Mesenchymal stem cell (in vitro differentiated cells and primary cell): ENCODE measurements at regions not wholly inside any gene's neighbourhood (a gene's known extent, or its start where the extent isn't known, plus 50 kb on each side); places are given as distances from the start of the nearest gene placed in this dataset.

ENCODE experiments used
- DNase-seq: peaks from one replicate; pipeline ENCODE4 v3.0.0-alpha.2; 2013
- H2AFZ ChIP-seq: one replicate; pipeline ENCODE4 v1.6.1; 2013; ENCODE audit warnings: low read depth, mild to moderate bottlenecking, control low read depth, inconsistent platforms, low read length, moderate library complexity
- H2AK5ac ChIP-seq: 2 replicates; pipeline ENCODE4 v1.6.1; 2013; ENCODE audit warnings: low read length, moderate library complexity, mild to moderate bottlenecking, inconsistent platforms; ENCODE audit not compliant: severe bottlenecking
- H2BK120ac ChIP-seq: one replicate; pipeline ENCODE4 v1.6.1; 2013; ENCODE audit warnings: low read depth, mild to moderate bottlenecking, inconsistent platforms, low read length, moderate library complexity
- H2BK12ac ChIP-seq, 2 experiments: one replicate each; pipeline ENCODE4 v1.6.1; 2013; ENCODE audit warnings: inconsistent platforms in 2 of 2, low read length in 2 of 2, mild to moderate bottlenecking in 2 of 2, moderate library complexity in 2 of 2, control low read depth in 1 of 2
- H2BK15ac ChIP-seq: one replicate; pipeline ENCODE4 v1.6.1; 2013; ENCODE audit warnings: mild to moderate bottlenecking, low read depth, inconsistent platforms; ENCODE audit not compliant: poor library complexity, severe bottlenecking
- H2BK5ac ChIP-seq: 2 replicates; pipeline ENCODE4 v1.6.1; 2013; ENCODE audit warnings: low read depth, mild to moderate bottlenecking, low read length, control low read depth, inconsistent platforms; ENCODE audit not compliant: poor library complexity, severe bottlenecking
- H3K14ac ChIP-seq, 2 experiments: one replicate each; pipeline ENCODE4 v1.6.1; 2013; ENCODE audit warnings: inconsistent platforms in 2 of 2, low read length in 2 of 2, control low read depth in 1 of 2, mild to moderate bottlenecking in 1 of 2, moderate library complexity in 1 of 2
- H3K18ac ChIP-seq, 2 experiments: one replicate each; pipeline ENCODE4 v1.6.1; 2013; ENCODE audit warnings: inconsistent platforms in 2 of 2, low read length in 2 of 2, control low read depth in 1 of 2, low read depth in 1 of 2, mild to moderate bottlenecking in 1 of 2
- H3K23ac ChIP-seq, 2 experiments: one replicate each; pipeline ENCODE4 v1.6.1; 2013; ENCODE audit warnings: inconsistent platforms in 2 of 2, low read length in 2 of 2, mild to moderate bottlenecking in 2 of 2, moderate library complexity in 2 of 2, control low read depth in 1 of 2
- H3K27ac ChIP-seq: 2 replicates; pipeline ENCODE4 v1.5.1; 2013; ENCODE audit warnings: mild to moderate bottlenecking, moderate library complexity, low read length, control low read depth, inconsistent platforms; ENCODE audit not compliant: poor library complexity, severe bottlenecking
- H3K27me3 ChIP-seq, 2 experiments: 2 replicates each; pipeline versions ENCODE4 v1.6.1 to v1.7.0; 2013; ENCODE audit warnings: low read length in 2 of 2, mild to moderate bottlenecking in 2 of 2, moderate library complexity in 2 of 2, control low read depth in 1 of 2, inconsistent platforms in 1 of 2; ENCODE audit not compliant: control insufficient read depth in 1 of 2, insufficient read depth in 1 of 2
- H3K36me3 ChIP-seq, 2 experiments: 2 replicates each; pipeline versions ENCODE4 v1.6.1 to v1.7.0; 2013; ENCODE audit warnings: low read length in 2 of 2, control low read depth in 1 of 2, inconsistent platforms in 1 of 2, low read depth in 1 of 2, mild to moderate bottlenecking in 1 of 2; ENCODE audit not compliant: insufficient read depth in 2 of 2, control insufficient read depth in 1 of 2
- H3K4ac ChIP-seq, 2 experiments: one replicate each; pipeline ENCODE4 v1.6.1; 2013; ENCODE audit warnings: inconsistent platforms in 2 of 2, low read length in 2 of 2, mild to moderate bottlenecking in 2 of 2, moderate library complexity in 2 of 2, control low read depth in 1 of 2, low read depth in 1 of 2
- H3K4me1 ChIP-seq: 2 replicates; pipeline ENCODE4 v1.6.1; 2013; ENCODE audit warnings: low read depth, low read length, control low read depth; ENCODE audit not compliant: control insufficient read depth, insufficient read depth
- H3K4me2 ChIP-seq: 2 replicates; pipeline ENCODE4 v1.6.1; 2013; ENCODE audit warnings: low read length, mild to moderate bottlenecking, inconsistent platforms; ENCODE audit not compliant: poor library complexity, severe bottlenecking
- H3K4me3 ChIP-seq, 2 experiments: 2 replicates each; pipeline versions ENCODE4 v1.5.1 to v1.7.0; 2013; ENCODE audit warnings: low read length in 2 of 2, mild to moderate bottlenecking in 2 of 2, control low read depth in 1 of 2, low read depth in 1 of 2; ENCODE audit not compliant: insufficient read depth in 1 of 2
- H3K79me1 ChIP-seq: replicated peaks from 2 replicates; pipeline ENCODE4 v1.6.1; 2013; ENCODE audit warnings: mild to moderate bottlenecking, control low read depth, low read length, inconsistent platforms; ENCODE audit not compliant: poor library complexity, severe bottlenecking
- H3K9ac ChIP-seq: 2 replicates; pipeline ENCODE4 v1.7.0; 2013; ENCODE audit warnings: mild to moderate bottlenecking, low read length, moderate library complexity
- H3K9me3 ChIP-seq: 2 replicates; pipeline ENCODE4 v1.7.0; 2013; ENCODE audit warnings: mild to moderate bottlenecking, low read length; ENCODE audit not compliant: control insufficient read depth
- H4K8ac ChIP-seq: one replicate; pipeline ENCODE4 v1.6.1; 2013; ENCODE audit warnings: inconsistent platforms, mild to moderate bottlenecking, low read length, moderate library complexity
- H4K91ac ChIP-seq: one replicate; pipeline ENCODE4 v1.6.1; 2013; ENCODE audit warnings: mild to moderate bottlenecking, low read length, inconsistent platforms
- WGBS: methylation state at CpG from one replicate; pipeline ENCODE4 v1.1.7; 2013; ENCODE audit warnings: mixed read lengths; 5-methylcytosine and 5-hydroxymethylcytosine counted together

DNA sequence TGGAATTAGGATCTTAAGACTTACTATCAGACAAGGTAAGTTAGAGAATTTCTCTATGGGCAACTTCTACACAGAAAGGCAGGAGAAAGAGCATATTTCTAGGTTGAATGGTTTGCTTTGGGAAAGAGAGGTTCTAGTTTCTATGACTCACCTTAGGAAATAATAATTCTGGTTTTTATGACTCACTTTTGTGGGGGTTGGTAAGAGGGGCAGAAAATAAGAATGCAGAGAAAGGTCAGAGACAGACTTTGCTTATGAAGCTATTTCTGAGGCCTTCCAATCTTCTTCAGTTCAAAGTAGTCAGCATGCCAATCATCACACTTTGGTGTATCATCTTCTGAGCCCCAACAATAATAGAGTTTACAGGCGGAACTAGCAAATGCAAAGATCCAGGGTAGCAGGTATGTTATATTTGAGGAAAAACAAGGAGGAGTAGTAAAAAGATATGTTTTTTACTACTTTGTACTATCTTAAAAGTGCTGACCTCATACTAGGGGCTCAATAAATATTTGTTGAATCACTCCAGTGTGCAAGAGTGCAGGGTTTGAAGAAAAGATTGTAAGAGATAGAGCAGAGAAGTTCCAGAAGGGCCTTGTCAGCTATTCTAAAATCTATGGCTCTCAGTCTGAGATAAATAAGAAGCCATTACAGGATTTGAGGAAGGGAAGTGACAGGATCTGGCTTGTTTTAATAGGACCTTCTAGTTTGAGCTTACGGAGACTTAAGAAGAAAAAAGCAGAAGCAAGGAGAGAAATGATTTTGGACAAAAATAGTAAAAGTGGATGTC, 56.7 kb upstream of the LRFN5 start:
- Histone ChIP-seq H3K9ac (peak overlapping the region; percentile 41), H3K27ac (peak overlapping the region; percentile 75), H3K4me1 (peaks cover 3% of the 10 kb centered on the region), H2AFZ (no peak overlapping the region), H2BK5ac (no peak overlapping the region), H4K91ac (no peak overlapping the region), H2AK5ac (no peak overlapping the region), H3K18ac (peak overlapping the region in 1 of 2 experiments; percentile 52), H3K9me3 (no peaks in the 10 kb centered on the region), H3K4ac (peak overlapping the region in 1 of 2 experiments; percentile 87), H3K14ac (no peak overlapping the region), H3K27me3 (no peaks in the 10 kb centered on the region), H3K23ac (no peak overlapping the region), H3K4me3 (no peak overlapping the region), H3K79me1 (no peaks in the 10 kb centered on the region), H2BK15ac (no peak overlapping the region), H3K4me2 (no peak overlapping the region), H2BK120ac (no peak overlapping the region), H4K8ac (no peak overlapping the region), H3K36me3 (no peaks in the 10 kb centered on the region), H2BK12ac (no peak overlapping the region)
- 36% methylated on average over 2 of the region's 2 CpGs for WGBS
- DNase-seq = peak; percentile 83

DNA sequence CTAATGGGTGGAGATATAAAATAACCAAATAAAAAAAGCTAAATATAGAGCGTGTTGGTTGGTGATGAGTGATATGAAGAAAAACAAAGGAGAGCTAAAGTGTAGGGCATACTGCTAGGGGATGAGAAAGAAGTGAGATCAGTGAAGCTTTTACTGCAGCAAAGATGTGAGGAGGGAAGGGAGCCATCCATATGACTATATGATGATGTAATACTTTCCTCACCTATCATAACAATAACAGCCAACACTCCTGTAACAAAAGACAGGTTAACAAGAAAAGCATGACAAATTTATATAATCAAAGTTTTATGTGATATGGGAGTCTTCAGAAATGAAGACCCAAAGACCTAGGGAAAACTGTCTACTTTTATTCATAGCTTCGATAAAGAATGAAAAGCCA, 57.4 kb upstream of the LRFN5 start:
- Histone ChIP-seq H2BK15ac (no peak overlapping the region), H3K79me1 (no peaks in the 10 kb centered on the region), H2AFZ (no peak overlapping the region), H3K36me3 (no peaks in the 10 kb centered on the region), H3K4ac (no peak overlapping the region), H3K4me2 (no peak overlapping the region), H3K14ac (no peak overlapping the region), H2BK12ac (peak overlapping the region in 1 of 2 experiments; percentile 52), H3K9ac (no peak overlapping the region), H2BK5ac (no peak overlapping the region), H2BK120ac (no peak overlapping the region), H4K91ac (no peak overlapping the region), H3K9me3 (no peaks in the 10 kb centered on the region), H4K8ac (no peak overlapping the region), H3K27me3 (no peaks in the 10 kb centered on the region), H2AK5ac (no peak overlapping the region), H3K23ac (no peak overlapping the region), H3K27ac (peak overlapping the region; percentile 75), H3K4me3 (no peak overlapping the region), H3K4me1 (peaks cover 3% of the 10 kb centered on the region), H3K18ac (no peak overlapping the region)
- no peak for DNase-seq
- WGBS = 93% methylated on average over 2 of the region's 2 CpGs

GRCh38 chr14:41548666-41549065, 58.0 kb upstream of the LRFN5 start:
- no peaks in the 10 kb centered on the region for H3K36me3 ChIP-seq
- 100% methylated on average over 1 of the region's 2 CpGs for WGBS
- no peak overlapping the region for H3K4me3 ChIP-seq
- H2BK15ac ChIP-seq = no peak overlapping the region
- no peak overlapping the region for H3K4me2 ChIP-seq
- H2BK5ac ChIP-seq = no peak overlapping the region
- H3K27me3 ChIP-seq = no peaks in the 10 kb centered on the region
- H2AFZ ChIP-seq = no peak overlapping the region
- no peak overlapping the region for H3K9ac ChIP-seq
- H3K23ac ChIP-seq = no peak overlapping the region
- H3K4ac ChIP-seq = no peak overlapping the region
- H2BK120ac ChIP-seq = no peak overlapping the region
- no peak overlapping the region for H3K18ac ChIP-seq
- H4K8ac ChIP-seq = no peak overlapping the region
- no peak for DNase-seq
- no peak overlapping the region for H2BK12ac ChIP-seq
- H3K79me1 ChIP-seq = no peaks in the 10 kb centered on the region
- no peak overlapping the region for H2AK5ac ChIP-seq
- no peaks in the 10 kb centered on the region for H3K9me3 ChIP-seq
- H3K4me1 ChIP-seq = peaks cover 3% of the 10 kb centered on the region
- no peak overlapping the region for H3K14ac ChIP-seq
- no peak overlapping the region for H4K91ac ChIP-seq
- H3K27ac ChIP-seq = no peak overlapping the region

DNA sequence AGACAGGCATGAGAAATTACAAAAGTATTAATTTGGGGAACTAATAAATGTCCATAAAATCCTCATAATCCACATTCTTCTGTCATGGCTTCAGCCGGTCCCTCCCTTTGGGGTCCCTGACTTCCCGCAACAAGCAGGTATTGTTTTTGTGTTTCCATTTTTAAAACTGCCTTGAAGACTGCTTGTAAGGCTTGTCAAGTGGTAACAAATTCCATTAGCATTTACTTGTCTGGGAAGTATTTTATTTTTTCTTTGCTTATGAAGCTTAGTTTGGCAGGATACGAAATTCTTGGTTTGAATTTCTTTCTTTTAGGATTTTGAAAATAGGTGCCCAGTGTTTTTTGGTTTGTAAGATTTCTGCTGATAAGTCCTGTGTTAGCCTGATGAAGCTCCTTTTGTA, 65.3 kb upstream of the LRFN5 start:
- H2BK12ac ChIP-seq = no peak overlapping the region
- no peak overlapping the region for H4K91ac ChIP-seq
- no peak overlapping the region for H2AFZ ChIP-seq
- H3K4ac ChIP-seq = no peak overlapping the region
- WGBS = 94% methylated on average over 3 of the region's 3 CpGs
- H3K23ac ChIP-seq = no peak overlapping the region
- H2AK5ac ChIP-seq = no peak overlapping the region
- DNase-seq = no peak
- no peak overlapping the region for H4K8ac ChIP-seq
- H3K4me2 ChIP-seq = no peak overlapping the region
- no peak overlapping the region for H3K4me3 ChIP-seq
- H3K4me1 ChIP-seq = no peaks in the 10 kb centered on the region
- no peak overlapping the region for H3K14ac ChIP-seq
- no peaks in the 10 kb centered on the region for H3K79me1 ChIP-seq
- no peaks in the 10 kb centered on the region for H3K36me3 ChIP-seq
- no peak overlapping the region for H2BK5ac ChIP-seq
- H3K27me3 ChIP-seq = no peaks in the 10 kb centered on the region
- peaks cover 15% of the 10 kb centered on the region for H3K9me3 ChIP-seq
- no peak overlapping the region for H2BK15ac ChIP-seq
- H3K18ac ChIP-seq = no peak overlapping the region
- H3K9ac ChIP-seq = no peak overlapping the region
- H3K27ac ChIP-seq = no peak overlapping the region
- H2BK120ac ChIP-seq = no peak overlapping the region
